GM06990 (cell line): ENCODE measurements at regions not wholly inside any gene's neighbourhood (a gene's known extent, or its start where the extent isn't known, plus 50 kb on each side); places are given as distances from the start of the nearest gene placed in this dataset.

Source experiments
- DNase-seq: peaks from one replicate; pipeline ENCODE4 v3.0.0-alpha.2; 2011; ENCODE audit not compliant: insufficient read length; ENCODE audit errors: extremely low read depth
- H3K27me3 ChIP-seq: replicated peaks from 2 replicates; pipeline ENCODE4 v1.6.0; 2011; ENCODE audit warnings: low read length; ENCODE audit not compliant: control insufficient read depth, insufficient read depth
- H3K36me3 ChIP-seq: 2 replicates; pipeline ENCODE4 v1.5.1; 2011; ENCODE audit warnings: low read length; ENCODE audit not compliant: control insufficient read depth, insufficient read depth
- H3K4me3 ChIP-seq: replicated peaks from 2 replicates; pipeline ENCODE4 v1.5.1; 2011; ENCODE audit warnings: low read depth, mild to moderate bottlenecking, control low read depth, low read length
- CTCF ChIP-seq: IDR thresholded peaks from 2 replicates; pipeline ENCODE4 v1.5.1; 2011; ENCODE audit warnings: low read length, control low read depth, mild to moderate bottlenecking, inconsistent platforms; ENCODE audit not compliant: insufficient read depth, poor library complexity, severe bottlenecking

GRCh38 chr19:20482721-20483120 lies 82.9 kb downstream of the ZNF737 start:
- no peak for DNase-seq
- TF ChIP-seq CTCF, result no peak
- H3K27me3 ChIP-seq, result no peaks in the 10 kb centered on the region
- no peaks in the 10 kb centered on the region for H3K36me3 ChIP-seq
- H3K4me3 ChIP-seq, result no peak overlapping the region

GRCh38 chr19:20481736-20482135 lies 83.8 kb downstream of the ZNF737 start:
- TF ChIP-seq CTCF, result no peak
- Histone ChIP-seq H3K4me3 (no peak overlapping the region), H3K36me3 (no peaks in the 10 kb centered on the region), H3K27me3 (no peaks in the 10 kb centered on the region)
- no peak for DNase-seq

- Histone ChIP-seq H3K27me3 (no peaks in the 10 kb centered on the region), H3K4me3 (no peak overlapping the region), H3K36me3 (no peaks in the 10 kb centered on the region)
- no peak for DNase-seq
- TF ChIP-seq CTCF, result no peak
Measured at GRCh38 chr19:20479483-20479882, 86.1 kb downstream of the ZNF737 start.

- Histone ChIP-seq H3K4me3 (no peak overlapping the region), H3K27me3 (no peaks in the 10 kb centered on the region), H3K36me3 (no peaks in the 10 kb centered on the region)
- TF ChIP-seq CTCF, result no peak
- DNase-seq, result no peak
Measured at GRCh38 chr19:20478936-20479335, 86.6 kb downstream of the ZNF737 start.

GRCh38 chr19:20472854-20473253 lies 92.7 kb downstream of the ZNF737 start:
- Histone ChIP-seq H3K36me3 (no peaks in the 10 kb centered on the region), H3K4me3 (no peak overlapping the region), H3K27me3 (no peaks in the 10 kb centered on the region)
- DNase-seq, result no peak
- TF ChIP-seq CTCF, result no peak

GRCh38 chr19:20471431-20471830 lies 94.2 kb downstream of the ZNF737 start:
- no peak for DNase-seq
- no peaks in the 10 kb centered on the region for H3K36me3 ChIP-seq
- H3K27me3 ChIP-seq, result no peaks in the 10 kb centered on the region
- no peak overlapping the region for H3K4me3 ChIP-seq
- TF ChIP-seq CTCF, result no peak
